Pancreas (tissue), 10 donors: ENCODE measurements at regions not wholly inside any gene's neighbourhood (a gene's known extent, or its start where the extent isn't known, plus 50 kb on each side); places are given as distances from the start of the nearest gene placed in this dataset.

Experiments
- ATAC-seq, 4 donors: fragments of 200-7000 bp; cut with Tn5 transposase; one replicate each; pipeline versions ENCODE4 v1.8.0 to v1.9.1; 2020; ENCODE audit warnings: mild to moderate bottlenecking in 4 of 4, moderate library complexity in 4 of 4
- DNase-seq, 6 donors: peaks; one replicate each; pipeline ENCODE4 v3.0.0-alpha.2; 2020
- FAIRE-seq: peaks from 2 replicates; lab custom pipeline; 2012; peaks lifted over from hg19 to GRCh38; lab: Jason Lieb, UNC
- H3K27ac ChIP-seq, 4 donors: fragments of 200-600 bp; sonication (generic); 1 replicate in 3 of 4; 2 replicates in 1 of 4; pipeline versions ENCODE4 v1.5.0 to v1.8.0; 2020
- H3K27me3 ChIP-seq, 4 donors: fragments of 200-600 bp; one replicate each; pipeline ENCODE4 v1.8.0; 2021
- H3K36me3 ChIP-seq, 3 donors: fragments of 200-600 bp; sonication (generic) in 1 of 3; one replicate each; pipeline versions ENCODE4 v1.5.0 to v1.8.0; 2020 to 2021
- H3K4me1 ChIP-seq, 3 donors: fragments of 200-600 bp; one replicate each; pipeline ENCODE4 v1.8.0; 2021
- H3K4me3 ChIP-seq, 4 donors: fragments of 200-600 bp; sonication (generic) in 2 of 4; one replicate each; pipeline versions ENCODE4 v1.5.0 to v1.8.0; 2020 to 2021
- H3K9me3 ChIP-seq, 4 donors: fragments of 200-600 bp; one replicate each; pipeline ENCODE4 v1.8.0; 2021
- CTCF ChIP-seq, 4 donors: fragments of 200-600 bp; sonication (generic) in 3 of 4; IDR thresholded peaks; one replicate each; pipeline versions ENCODE4 v1.5.0 to v1.8.0; 2021; ENCODE audit warnings: antibody characterized with exemption in 4 of 4
- WGBS, 2 donors: extraction: QIAGEN DNeasy Blood & Tissue Kit; methylation state at CpG; one replicate each; pipeline ENCODE4 v1.1.7; 2013; 5-methylcytosine and 5-hydroxymethylcytosine counted together
- intact Hi-C, 3 donors: fragments of 100-400 bp; cut with DNase I; formaldehyde crosslinking; loops; one replicate each; pipeline versions ENCODE4 v1.11.1 to v1.14.2; 2022
- donor health status: healthy with polysubstance abuse.
- donor health status: DM: no; HTN: no; CAD: no; lungs with moderate emphysema.
- donor health status: DM: no; HTN: no; CAD: no.
- donor health status: control.
- donor health status: control.
- donor health status: Bipolar disorder and iron deficiency.
- donor health status: DM: yes; HTN: yes; CAD: no.
- donor health status: DM: no; HTN: no; CAD: no.
- donor health status: DM: no; HTN: no; CAD: no.
- donor health status: DM: yes; HTN: yes; CAD: no.

GRCh38 chr4:31391976-31392375, 671.8 kb downstream of the PCDH7 start:
- Histone ChIP-seq H3K4me3 (no peak overlapping the region), H3K4me1 (no peaks in the 10 kb centered on the region), H3K9me3 (no peaks in the 10 kb centered on the region), H3K27ac (no peak overlapping the region), H3K36me3 (no peaks in the 10 kb centered on the region), H3K27me3 (no peaks in the 10 kb centered on the region)
- no peak for TF ChIP-seq CTCF (IDR thresholded peaks at IDR 0.05)
- intact Hi-C loops = no loop called here
- DNase-seq = no peak
- no peak for ATAC-seq
- FAIRE-seq = no peak

- ATAC-seq (no peak), FAIRE-seq (no peak), DNase-seq (no peak)
- Histone ChIP-seq H3K27ac (no peak overlapping the region), H3K9me3 (no peaks in the 10 kb centered on the region), H3K4me1 (no peaks in the 10 kb centered on the region), H3K4me3 (no peak overlapping the region), H3K27me3 (no peaks in the 10 kb centered on the region), H3K36me3 (no peaks in the 10 kb centered on the region)
- TF ChIP-seq CTCF (IDR thresholded peaks at IDR 0.05) = no peak
- WGBS, 2 donors = 64 to 71% methylated on average over 2 of the region's 2 CpGs
- intact Hi-C loops = no loop called here
Observed at GRCh38 chr4:31392923-31393322, 672.8 kb downstream of the PCDH7 start.

- no peak for FAIRE-seq
- Histone ChIP-seq H3K36me3 (no peaks in the 10 kb centered on the region), H3K9me3 (no peaks in the 10 kb centered on the region), H3K4me1 (no peaks in the 10 kb centered on the region), H3K4me3 (no peak overlapping the region), H3K27ac (no peak overlapping the region), H3K27me3 (no peaks in the 10 kb centered on the region)
- ATAC-seq = no peak
- WGBS, 2 donors = 74 to 79% methylated on average over 3 of the region's 3 CpGs
- intact Hi-C loops = no loop called here
- no peak for DNase-seq
- no peak for TF ChIP-seq CTCF (IDR thresholded peaks at IDR 0.05)
Observed at GRCh38 chr4:31408121-31408520, 688.0 kb downstream of the PCDH7 start.

GRCh38 chr4:31411565-31411964, 691.4 kb downstream of the PCDH7 start:
- DNase-seq (no peak), FAIRE-seq (no peak), ATAC-seq (no peak)
- no peaks in the 10 kb centered on the region for H3K4me1 ChIP-seq
- no peak overlapping the region for H3K27ac ChIP-seq
- no peaks in the 10 kb centered on the region for H3K27me3 ChIP-seq
- intact Hi-C loops = no loop called here
- H3K36me3 ChIP-seq = no peaks in the 10 kb centered on the region
- whole genome bisulfite sequencing, 2 donors = 15 to 16% methylated on average over 1 of the region's 1 CpG
- H3K4me3 ChIP-seq = no peak overlapping the region
- H3K9me3 ChIP-seq = no peaks in the 10 kb centered on the region
- TF ChIP-seq CTCF (IDR thresholded peaks at IDR 0.05) = no peak

GRCh38 chr4:31415629-31416028, 695.5 kb downstream of the PCDH7 start:
- WGBS, 2 donors = 76 to 85% methylated on average over 3 of the region's 3 CpGs
- Histone ChIP-seq H3K4me1 (no peaks in the 10 kb centered on the region), H3K9me3 (no peaks in the 10 kb centered on the region), H3K27me3 (no peaks in the 10 kb centered on the region), H3K36me3 (no peaks in the 10 kb centered on the region), H3K27ac (no peak overlapping the region), H3K4me3 (no peak overlapping the region)
- intact Hi-C loops = no loop called here
- FAIRE-seq = no peak
- no peak for ATAC-seq
- no peak for TF ChIP-seq CTCF (IDR thresholded peaks at IDR 0.05)
- DNase-seq = no peak
